HG03439 (cell line): ENCODE measurements at regions not wholly inside any gene's neighbourhood (a gene's known extent, or its start where the extent isn't known, plus 50 kb on each side); places are given as distances from the start of the nearest gene placed in this dataset.

Source experiments
- ATAC-seq: cut with Tn5 transposase; IDR thresholded peaks from one replicate; pipeline ENCODE4 v1.9.1; 2021; ENCODE audit warnings: mild to moderate bottlenecking, moderate library complexity; ENCODE audit not compliant: unreplicated experiment

DNA sequence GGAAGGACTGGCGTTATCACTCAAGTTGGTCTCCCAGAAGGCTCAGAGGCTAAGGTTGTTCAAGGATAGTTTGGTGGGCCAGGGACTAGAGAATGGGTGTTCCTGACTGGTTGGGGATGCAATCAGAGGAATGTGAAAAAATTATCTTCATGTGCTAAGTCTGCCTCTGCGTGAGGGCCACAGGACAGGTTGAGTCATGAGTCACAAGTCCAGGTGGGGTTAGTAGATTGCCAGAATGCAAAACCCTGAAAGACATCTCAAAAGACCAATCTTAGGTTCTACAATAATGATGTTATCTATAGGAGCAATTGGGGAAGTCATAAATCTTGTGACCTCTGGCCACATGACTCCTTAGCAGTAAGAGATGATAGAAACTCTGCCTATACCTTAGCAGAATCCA, 220.1 kb upstream of the EEA1 start:
- ATAC-seq = no peak

- no peak for ATAC-seq
Observed at GRCh38 chr12:93151079-93151762, 222.1 kb upstream of the EEA1 start.

DNA sequence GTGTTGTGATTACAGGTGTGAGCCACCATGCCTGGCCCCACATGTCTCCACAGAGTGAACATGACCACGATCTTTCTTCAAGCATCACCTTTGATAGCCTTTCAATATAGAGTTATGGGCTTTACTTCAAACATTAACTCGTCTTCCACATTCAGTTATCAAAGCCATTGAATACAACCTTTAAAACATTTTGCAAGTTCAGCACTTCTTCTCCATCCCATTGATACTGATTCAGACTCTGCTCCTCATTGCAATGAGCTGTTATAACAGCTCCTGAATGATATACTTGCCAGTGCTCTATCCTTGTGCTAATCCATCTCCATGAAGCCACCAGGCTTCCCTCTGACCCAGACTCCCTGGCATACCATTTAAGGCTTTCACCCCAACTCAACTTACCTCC, 223.5 kb upstream of the EEA1 start:
- ATAC-seq = no peak

GRCh38 chr12:93153321-93153720, 224.2 kb upstream of the EEA1 start:
- ATAC-seq = no peak

GRCh38 chr12:93154096-93154728, 223.5 kb upstream of the NUDT4 start:
- ATAC-seq = no peak

- no peak for ATAC-seq
Observed at GRCh38 chr12:93154753-93155480, 222.8 kb upstream of the NUDT4 start.

DNA sequence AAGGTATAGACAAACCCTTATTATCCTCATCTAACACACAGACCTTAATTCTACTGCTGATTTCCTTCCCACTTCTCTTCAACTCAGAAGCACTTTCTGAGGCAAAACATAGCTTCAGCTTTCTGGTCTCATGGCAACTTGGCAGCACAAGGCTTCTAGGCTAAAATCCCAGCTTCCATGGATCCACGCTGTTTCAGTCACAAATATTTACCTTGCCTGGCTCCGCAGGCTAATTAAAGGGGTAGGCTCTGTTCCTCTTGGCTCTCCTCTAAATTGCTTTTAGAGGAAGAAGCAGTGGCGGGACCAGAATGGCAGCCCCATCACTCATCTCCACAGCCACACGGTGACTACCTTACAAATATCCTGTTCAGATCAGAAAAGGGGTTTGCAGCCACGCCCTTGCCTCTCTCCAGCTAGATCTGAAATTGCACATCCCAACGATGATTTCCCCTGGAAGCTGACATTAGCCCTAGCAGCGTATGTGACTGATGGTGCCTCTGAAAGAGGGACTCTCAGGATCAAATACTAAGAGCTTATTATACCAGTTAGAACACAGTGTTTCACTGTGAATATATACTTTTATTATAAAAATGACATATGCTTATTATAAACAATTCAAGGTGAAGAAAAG, 221.5 kb upstream of the NUDT4 start:
- no peak for ATAC-seq

DNA sequence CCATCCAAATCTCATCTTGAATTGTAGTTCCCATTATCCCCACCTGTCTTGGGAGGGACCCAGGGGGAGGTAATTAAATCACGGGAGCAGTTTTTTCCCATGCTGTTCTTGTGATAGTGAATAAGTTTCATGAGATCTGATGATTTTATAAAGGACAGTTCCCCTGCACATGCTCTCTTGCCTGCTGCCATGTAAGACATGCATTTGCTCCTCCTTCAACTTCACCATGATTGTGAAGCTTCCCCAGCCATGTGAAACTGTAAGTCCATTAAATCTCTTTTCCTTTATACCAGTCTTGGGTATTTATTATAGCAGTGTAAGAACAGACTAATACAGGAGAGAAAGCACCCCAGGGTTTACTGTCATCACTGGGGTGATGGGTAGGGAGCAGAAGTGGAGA, 220.4 kb upstream of the NUDT4 start:
- no peak for ATAC-seq

- ATAC-seq = no peak
Observed at GRCh38 chr12:93158065-93158843, 219.5 kb upstream of the NUDT4 start.

DNA sequence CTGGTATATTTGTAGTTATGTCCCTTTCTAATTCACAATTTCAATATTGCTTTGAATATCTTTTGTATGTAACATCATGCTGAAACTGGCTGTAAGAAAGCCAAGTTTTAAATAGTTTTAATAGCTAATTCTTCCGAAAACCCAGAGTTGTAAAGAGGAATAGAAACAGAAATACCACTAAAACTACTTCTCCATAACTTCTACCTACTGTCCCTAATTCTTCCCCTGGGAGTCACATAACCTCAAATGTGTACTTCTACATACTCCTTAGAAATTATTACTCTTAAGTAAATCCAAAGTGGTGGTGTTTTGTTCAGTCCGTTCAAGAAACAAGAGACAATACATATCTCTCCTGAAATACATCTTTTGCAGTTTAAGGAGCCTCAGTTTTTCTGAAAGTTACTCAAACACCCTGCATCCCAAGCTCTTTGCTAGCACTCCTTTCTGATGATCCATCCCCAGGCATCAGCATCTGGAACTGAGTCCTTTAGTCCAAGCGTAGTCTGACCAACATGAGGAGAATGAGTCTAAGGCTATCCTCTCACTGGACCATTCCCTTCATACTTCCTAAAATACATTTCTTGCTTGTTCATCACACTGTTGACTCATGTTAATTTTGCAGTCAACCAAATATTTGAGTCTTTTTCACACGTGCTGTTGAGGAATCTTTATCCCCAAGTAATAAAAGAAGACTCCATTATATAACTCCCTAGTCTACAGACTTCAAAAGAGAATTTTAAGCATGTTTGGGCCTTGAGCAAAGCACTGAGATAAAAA, 214.3 kb upstream of the NUDT4 start:
- ATAC-seq = no peak

GRCh38 chr12:93164103-93164880, 213.4 kb upstream of the NUDT4 start:
- no peak for ATAC-seq

DNA sequence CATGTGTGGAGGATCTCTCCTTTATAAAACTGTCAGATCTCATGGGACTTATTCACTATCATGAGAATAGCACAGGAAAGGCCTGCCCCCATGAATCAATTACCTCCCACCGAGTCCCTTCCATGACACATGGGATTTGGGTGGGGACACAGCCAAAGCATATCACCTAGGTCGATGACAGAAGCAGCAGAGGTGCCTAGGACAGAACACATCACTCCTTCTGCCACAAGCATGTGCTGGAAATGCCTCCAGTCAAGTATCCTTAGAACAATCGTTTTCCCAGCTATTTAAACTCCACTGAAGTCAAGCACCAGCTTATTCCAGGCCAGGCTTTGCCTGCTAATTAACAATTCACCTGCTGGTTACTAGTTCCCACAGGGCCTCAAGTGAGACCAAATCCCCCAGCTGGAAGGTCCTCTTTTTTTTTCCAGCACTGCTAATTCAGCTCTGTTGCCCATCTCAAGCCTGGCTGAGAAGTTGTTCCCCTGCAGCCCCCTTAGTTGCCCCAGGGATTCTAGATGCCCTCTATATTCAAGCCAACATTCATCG, 212.3 kb upstream of the NUDT4 start:
- no peak for ATAC-seq

DNA sequence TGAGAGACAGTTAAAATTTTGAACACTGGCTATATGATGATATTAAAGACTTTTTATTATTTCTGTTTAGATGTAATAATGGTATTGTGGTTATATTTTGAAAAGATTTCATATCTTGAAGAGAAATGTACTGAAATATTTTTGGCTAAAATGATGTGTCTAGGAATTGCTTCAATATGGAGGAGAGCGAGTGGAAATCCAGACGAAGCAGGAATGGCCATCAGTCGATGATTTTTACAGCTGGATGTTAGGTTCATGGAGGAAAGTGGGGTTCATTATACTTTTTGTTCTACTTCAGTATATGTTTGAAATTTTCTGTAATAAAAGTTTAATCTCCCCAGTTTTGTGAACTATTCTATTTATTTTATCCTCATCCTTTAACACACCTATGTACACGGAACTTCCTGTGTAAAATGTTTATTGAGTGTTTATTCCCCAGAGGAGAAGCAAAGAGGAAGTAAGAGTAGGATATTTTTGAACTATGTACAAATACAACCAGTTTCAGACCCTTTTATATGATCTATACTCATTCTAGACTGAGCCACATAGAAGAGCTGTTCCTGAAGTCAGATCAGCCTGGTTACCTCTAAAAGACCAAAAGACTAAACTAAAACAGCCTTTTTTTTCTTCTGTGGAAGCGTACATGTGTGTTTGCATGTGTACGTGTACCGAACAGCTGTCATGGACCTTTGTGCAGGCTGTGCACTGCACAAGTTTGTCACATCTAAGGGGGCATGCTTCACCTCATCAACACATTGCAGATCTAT, 211.0 kb upstream of the NUDT4 start:
- peak; percentile 69 for ATAC-seq

DNA sequence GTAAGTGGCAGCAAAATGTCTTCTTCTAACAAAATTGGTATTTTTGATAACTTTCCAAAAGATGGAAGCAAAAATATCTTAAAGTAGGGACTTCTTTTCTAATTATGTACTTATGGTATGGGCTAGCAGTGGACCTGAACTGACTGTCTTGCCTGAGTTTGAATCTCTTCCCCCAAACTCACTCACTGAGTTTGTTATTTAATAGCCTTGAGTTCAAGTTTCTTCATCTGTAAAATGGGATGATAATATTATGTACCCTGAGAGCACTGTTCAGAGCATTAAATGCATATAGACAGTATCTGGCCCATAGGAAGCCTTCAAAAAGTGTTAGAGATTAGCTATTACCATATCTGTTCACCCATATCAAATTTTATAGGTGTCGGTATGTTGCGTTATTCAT, 210.4 kb upstream of the NUDT4 start:
- ATAC-seq = peak; percentile 6

- ATAC-seq = peak; percentile 60
Observed at GRCh38 chr12:93167841-93168492, 209.8 kb upstream of the NUDT4 start.

GRCh38 chr12:93168751-93169150, 209.0 kb upstream of the NUDT4 start:
- no peak for ATAC-seq

- ATAC-seq = no peak
Observed at GRCh38 chr12:93169536-93169935, 208.2 kb upstream of the NUDT4 start.

GRCh38 chr12:93170928-93171327, 206.8 kb upstream of the NUDT4 start:
- no peak for ATAC-seq
